GOT3 (cell line): ENCODE measurements at regions not wholly inside any gene's neighbourhood (a gene's known extent, or its start where the extent isn't known, plus 50 kb on each side); places are given as distances from the start of the nearest gene placed in this dataset.
"Not testable (repeated sequence)": the region's sequence is repeated elsewhere in the genome, so short reads cannot be mapped to it uniquely, and the experiment has no call there.

Experiments
- DNase-seq: peaks from one replicate; lab custom pipeline; 2025; ENCODE audit warnings: mixed read lengths; lab: John Stamatoyannopoulos, UW

DNA sequence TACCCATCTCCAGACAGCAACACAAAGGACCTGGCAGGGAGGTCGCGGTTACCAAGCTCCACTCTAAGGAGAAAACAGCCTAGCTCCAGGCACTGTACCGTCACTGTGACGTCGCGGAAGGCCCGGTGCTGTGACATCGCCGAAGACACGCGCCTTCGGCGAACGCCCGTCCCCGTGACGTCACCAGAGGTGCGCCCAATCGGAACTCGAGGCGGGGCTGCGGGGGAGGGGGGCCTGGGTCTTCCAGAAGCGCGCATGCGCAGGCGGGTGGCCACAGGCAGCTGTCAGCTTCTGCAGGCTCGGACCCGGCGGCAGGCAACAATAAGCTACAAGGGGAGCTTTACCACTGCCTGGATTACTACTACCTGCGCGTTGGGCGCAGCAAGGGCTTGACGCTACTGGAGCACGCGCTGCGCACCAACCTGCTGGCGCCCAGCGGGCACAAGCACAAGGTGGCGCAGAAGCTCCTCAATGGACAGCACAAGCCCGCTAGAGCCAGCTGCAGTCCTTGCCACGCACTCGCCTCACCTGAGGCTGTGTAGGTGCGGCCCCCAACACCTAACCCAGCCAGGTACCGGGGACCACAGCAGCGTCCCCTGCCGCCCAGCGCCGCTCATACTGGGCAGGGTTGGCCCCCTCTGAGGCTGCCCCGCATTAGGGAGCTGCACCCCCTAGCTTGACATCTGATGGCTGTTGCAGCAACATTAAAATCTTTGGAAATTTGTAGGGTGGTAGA lies 208.4 kb downstream of the TPST1 start:
- DNase-seq = no peak

- DNase-seq = no peak
Observed at GRCh38 chr7:66415659-66416265, 210.6 kb downstream of the TPST1 start.

DNA sequence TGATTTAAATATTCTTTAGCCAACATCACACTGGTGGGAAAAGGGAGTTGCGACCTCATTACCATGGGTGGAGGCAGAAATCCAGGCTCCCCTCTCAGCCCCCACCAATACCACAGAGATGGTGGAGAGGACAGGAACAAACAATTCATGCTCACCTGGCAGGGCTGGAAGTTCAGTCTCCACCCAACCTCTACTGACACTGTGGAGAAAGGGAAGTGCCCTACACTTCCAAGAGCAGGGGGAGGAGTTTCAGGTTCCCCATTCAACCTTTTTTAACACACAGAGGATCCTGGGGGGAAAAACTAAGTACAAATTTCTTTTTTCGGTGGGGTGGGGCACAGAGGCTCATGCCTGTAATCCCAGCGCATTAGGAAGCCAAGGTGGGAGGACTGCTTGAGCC lies 210.1 kb upstream of the KCTD7 start:
- no peak for DNase-seq

DNA sequence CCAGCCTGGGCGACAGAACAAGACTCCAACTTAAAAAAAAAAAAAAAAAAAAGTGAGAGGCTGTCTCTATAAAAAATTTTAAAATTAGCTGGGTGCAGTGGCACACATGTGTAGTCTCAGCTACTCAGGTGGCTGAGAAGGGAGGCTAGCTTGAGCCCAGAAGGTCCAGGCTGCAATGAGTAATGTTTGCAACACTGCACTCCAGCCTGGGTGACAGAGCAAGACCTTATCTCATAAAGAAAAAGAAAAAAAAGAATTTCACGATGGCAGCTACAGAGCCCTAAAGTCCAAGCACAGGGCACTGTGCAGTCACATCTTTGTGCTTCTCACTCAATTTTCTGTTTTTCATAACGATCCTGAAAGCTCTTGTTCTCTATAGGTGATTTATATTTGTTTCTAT lies 209.5 kb upstream of the KCTD7 start:
- DNase-seq = no peak

DNA sequence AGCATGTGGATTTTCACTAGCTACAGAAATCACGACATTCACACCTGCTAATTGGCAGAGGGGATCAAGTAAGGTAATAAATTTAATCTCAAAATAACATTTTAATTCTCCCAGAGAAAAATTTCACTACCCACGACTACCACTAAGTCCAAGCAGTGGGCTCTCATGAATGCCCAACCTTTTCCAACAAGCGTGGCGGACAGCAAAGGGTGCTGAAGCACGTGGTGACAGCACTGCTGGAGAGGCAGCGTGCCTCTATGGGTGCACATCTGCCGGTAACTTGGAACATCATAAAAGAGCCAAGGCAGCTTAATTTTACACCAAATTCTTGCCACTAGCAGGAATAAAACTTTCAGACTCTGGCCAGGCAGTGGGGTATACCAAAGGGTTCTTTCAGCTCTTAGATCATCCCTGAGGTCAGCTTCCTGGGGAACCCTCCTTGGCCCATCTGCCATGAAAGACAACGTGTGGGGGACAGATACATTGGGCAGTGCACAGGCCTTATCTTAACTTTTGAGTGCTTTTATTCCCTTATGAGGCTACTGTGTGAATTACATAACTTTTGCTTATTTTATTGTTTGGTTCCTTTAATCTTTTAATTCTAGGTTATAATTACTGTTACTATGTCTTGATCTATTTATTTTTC lies 206.7 kb upstream of the KCTD7 start:
- no peak for DNase-seq

- no peak for DNase-seq
Observed at GRCh38 chr7:66423729-66424128, 205.0 kb upstream of the KCTD7 start.

- no peak for DNase-seq
Observed at GRCh38 chr7:66426332-66426731, 202.3 kb upstream of the KCTD7 start.

- no peak for DNase-seq
Observed at GRCh38 chr7:66426996-66427395, 201.7 kb upstream of the KCTD7 start.

- no peak for DNase-seq
Observed at GRCh38 chr7:66427956-66428355, 200.7 kb upstream of the KCTD7 start.

- DNase-seq = no peak
Observed at GRCh38 chr7:66429498-66430163, 199.1 kb upstream of the KCTD7 start.

DNA sequence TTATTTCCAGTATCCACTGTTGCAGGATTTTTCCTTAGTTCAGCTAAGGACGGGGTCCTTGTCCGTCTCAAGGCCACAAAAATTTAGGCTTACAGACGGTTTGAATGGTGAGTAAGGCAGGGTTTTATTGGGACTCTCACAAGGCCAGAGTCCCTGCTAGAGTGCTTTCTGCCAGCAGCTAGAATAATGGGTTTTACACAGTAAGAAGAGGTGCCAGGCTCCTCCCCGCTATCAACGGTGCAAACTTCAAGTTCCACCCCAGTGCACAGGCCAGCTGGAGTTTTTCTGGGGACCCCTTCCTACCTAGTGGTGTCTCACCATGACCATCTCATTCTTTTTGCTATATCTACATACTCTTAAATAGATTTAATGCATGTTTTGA lies 198.5 kb upstream of the KCTD7 start:
- no peak for DNase-seq

DNA sequence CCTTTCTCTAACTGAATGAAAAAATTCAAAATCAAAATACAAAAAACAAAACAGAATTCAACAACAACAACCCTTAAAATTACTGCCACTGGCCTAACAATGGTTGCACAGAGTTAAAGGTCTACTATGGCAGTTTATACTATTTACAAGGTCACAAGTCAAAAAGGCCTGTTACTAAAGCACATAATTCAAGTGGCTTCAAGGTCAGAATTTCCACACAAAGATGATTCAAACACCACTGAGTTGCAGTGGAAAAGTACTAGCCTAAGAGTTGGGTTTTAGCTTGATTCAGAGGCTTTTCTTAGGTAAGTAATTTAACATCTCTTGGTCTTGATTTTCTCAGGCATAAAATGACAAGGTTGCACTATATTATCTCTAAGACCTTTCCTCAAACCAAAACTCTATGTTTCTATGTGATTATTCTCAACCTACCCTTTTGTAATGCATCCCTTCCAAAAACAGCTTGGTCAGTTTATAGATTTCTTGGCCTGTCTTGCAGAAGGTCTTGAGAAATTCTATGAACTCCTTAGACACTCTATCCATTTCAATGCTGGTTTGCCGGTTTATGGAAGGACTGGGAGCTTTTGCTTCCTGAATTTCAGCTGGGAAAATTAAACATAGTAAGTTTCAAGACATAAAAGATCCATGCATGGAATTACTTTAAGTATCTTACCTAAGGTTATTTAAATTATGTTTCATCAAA lies 189.8 kb upstream of the KCTD7 start:
- DNase-seq = not testable (repeated sequence)

- no peak for DNase-seq
Observed at GRCh38 chr7:66442385-66442784, 186.3 kb upstream of the KCTD7 start.

GRCh38 chr7:66443946-66444345 lies 184.7 kb upstream of the KCTD7 start:
- no peak for DNase-seq

GRCh38 chr7:66447007-66447406 lies 181.7 kb upstream of the KCTD7 start:
- DNase-seq = not testable (repeated sequence)

DNA sequence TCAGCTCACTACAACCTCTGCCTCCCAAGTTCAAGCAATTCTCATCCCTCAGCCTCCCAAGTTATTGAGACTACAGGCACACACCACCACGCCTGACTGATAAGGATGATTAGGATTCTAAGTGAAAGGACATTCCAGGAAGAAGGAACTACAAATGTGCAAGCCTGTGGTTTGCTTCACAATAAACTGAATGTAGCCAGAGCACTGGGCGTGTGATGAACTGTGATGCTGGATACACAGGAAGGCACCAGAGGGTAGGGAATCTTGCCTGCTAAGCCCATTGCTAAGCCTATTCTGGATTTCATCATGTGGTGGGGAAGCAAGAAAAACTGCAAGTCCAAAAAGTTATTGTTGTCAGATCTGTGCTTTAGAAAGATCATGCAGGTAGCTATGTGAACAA lies 177.9 kb upstream of the KCTD7 start:
- DNase-seq = not testable (repeated sequence)

GRCh38 chr7:66451713-66452112 lies 177.0 kb upstream of the KCTD7 start:
- DNase-seq = not testable (repeated sequence)

- no peak for DNase-seq
Observed at GRCh38 chr7:66452165-66452564, 176.5 kb upstream of the KCTD7 start.

GRCh38 chr7:66453340-66453739 lies 175.3 kb upstream of the KCTD7 start:
- no peak for DNase-seq

GRCh38 chr7:66454600-66455225 lies 174.0 kb upstream of the KCTD7 start:
- DNase-seq = no peak

DNA sequence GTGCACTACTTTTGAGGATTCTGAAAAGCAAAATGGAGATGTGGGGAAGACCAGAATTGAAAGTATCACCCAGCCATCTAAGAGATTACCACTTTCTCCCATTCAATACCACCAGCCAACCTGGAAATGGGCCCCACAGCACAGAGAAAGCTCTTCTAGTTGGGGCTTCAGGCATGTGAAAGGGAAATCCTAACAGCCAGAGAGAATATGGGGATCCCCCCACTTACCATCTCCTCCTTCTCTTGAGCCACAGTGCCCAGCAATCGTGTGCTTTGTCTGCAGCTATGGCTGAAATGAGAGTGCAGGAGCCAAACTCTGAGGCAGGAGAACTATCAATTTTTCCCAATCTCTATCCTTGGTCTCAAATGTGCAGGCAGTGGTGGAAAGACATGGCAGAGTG lies 173.2 kb upstream of the KCTD7 start:
- DNase-seq = not testable (repeated sequence)

- not testable (repeated sequence) for DNase-seq
Observed at GRCh38 chr7:66456431-66456830, 172.2 kb upstream of the KCTD7 start.
